Fibroblast of lung (primary cell): ENCODE measurements at regions not wholly inside any gene's neighbourhood (a gene's known extent, or its start where the extent isn't known, plus 50 kb on each side); places are given as distances from the start of the nearest gene placed in this dataset.

Experiments
- EZH2 ChIP-seq: IDR thresholded peaks from 2 replicates; pipeline ENCODE4 v1.5.1; 2012; ENCODE audit warnings: low read length, control low read depth, mild to moderate bottlenecking; ENCODE audit errors: missing control alignments
- TF ChIP-seq, protein P1 (sequence below), 2 donors: IDR thresholded peaks in 1 of 2; conservative IDR thresholded peaks in 1 of 2; 1 replicate in 1 of 2; 2 replicates in 1 of 2; pipeline ENCODE4 v1.5.1; 2011 to 2012; ENCODE audit warnings: low read length in 2 of 2, control low read depth in 1 of 2, inconsistent platforms in 1 of 2, low read depth in 1 of 2, mild to moderate bottlenecking in 1 of 2

DNA sequence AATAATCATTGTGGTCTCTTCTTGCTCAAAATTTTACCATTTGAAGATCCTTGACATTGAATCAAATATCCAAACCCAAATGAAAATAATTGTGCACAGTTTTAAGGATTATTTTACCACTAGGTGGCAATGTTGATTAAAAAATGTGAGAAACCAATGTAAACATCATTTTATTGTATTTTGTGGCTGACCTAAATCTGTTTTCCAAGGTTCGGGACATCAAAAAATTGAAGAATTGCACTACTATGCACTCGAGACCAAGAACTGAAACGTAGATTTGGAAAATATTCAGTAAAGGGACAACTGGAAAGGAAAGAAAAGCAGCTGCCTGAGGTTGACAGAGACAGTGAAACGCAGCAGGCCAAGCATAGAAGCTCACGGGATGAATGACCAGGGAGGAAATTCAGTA lies 259.3 kb downstream of the SNX13 start:
- no peak for TF ChIP-seq EZH2
- TF ChIP-seq, protein P1, sequence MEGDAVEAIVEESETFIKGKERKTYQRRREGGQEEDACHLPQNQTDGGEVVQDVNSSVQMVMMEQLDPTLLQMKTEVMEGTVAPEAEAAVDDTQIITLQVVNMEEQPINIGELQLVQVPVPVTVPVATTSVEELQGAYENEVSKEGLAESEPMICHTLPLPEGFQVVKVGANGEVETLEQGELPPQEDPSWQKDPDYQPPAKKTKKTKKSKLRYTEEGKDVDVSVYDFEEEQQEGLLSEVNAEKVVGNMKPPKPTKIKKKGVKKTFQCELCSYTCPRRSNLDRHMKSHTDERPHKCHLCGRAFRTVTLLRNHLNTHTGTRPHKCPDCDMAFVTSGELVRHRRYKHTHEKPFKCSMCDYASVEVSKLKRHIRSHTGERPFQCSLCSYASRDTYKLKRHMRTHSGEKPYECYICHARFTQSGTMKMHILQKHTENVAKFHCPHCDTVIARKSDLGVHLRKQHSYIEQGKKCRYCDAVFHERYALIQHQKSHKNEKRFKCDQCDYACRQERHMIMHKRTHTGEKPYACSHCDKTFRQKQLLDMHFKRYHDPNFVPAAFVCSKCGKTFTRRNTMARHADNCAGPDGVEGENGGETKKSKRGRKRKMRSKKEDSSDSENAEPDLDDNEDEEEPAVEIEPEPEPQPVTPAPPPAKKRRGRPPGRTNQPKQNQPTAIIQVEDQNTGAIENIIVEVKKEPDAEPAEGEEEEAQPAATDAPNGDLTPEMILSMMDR (conservative IDR thresholded peaks at IDR 0.05 in 1 of 2, IDR thresholded peaks at IDR 0.05 in 1 of 2; ENCODE audit: low read depth in 1 of 2, low read length in 2 of 2): peak in 1 of 2 donors; percentile 29
